GM12874 (cell line): ENCODE measurements at regions not wholly inside any gene's neighbourhood (a gene's known extent, or its start where the extent isn't known, plus 50 kb on each side); places are given as distances from the start of the nearest gene placed in this dataset.

Experiments
- TF ChIP-seq, protein P1 (sequence below): IDR thresholded peaks from 2 replicates; pipeline ENCODE4 v1.5.1; 2011; ENCODE audit warnings: low read depth, mild to moderate bottlenecking, control low read depth, low read length, moderate library complexity; ENCODE audit not compliant: insufficient read depth

DNA sequence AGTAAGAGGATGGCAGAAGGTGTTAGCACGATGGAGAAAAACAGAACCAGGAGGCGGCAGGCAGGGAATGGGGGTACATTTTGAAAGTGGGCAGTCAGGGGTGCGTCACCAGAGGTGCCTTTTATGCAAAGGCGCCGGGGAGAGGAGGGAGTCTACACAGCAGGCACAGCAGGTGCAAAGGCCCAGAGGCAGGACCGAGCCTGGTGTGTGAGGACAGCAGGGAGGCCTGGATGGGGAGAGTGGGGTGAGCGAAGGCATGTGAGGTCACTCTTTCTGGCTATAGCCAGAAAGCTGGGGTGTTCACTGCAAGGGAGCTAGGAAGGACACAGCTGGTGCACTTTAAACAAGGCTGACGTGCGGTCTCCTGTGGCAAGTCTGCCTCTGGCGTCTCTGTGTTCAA is 65.0 kb downstream of the NCOR2 start:
- TF ChIP-seq, protein P1, sequence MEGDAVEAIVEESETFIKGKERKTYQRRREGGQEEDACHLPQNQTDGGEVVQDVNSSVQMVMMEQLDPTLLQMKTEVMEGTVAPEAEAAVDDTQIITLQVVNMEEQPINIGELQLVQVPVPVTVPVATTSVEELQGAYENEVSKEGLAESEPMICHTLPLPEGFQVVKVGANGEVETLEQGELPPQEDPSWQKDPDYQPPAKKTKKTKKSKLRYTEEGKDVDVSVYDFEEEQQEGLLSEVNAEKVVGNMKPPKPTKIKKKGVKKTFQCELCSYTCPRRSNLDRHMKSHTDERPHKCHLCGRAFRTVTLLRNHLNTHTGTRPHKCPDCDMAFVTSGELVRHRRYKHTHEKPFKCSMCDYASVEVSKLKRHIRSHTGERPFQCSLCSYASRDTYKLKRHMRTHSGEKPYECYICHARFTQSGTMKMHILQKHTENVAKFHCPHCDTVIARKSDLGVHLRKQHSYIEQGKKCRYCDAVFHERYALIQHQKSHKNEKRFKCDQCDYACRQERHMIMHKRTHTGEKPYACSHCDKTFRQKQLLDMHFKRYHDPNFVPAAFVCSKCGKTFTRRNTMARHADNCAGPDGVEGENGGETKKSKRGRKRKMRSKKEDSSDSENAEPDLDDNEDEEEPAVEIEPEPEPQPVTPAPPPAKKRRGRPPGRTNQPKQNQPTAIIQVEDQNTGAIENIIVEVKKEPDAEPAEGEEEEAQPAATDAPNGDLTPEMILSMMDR = no peak

DNA sequence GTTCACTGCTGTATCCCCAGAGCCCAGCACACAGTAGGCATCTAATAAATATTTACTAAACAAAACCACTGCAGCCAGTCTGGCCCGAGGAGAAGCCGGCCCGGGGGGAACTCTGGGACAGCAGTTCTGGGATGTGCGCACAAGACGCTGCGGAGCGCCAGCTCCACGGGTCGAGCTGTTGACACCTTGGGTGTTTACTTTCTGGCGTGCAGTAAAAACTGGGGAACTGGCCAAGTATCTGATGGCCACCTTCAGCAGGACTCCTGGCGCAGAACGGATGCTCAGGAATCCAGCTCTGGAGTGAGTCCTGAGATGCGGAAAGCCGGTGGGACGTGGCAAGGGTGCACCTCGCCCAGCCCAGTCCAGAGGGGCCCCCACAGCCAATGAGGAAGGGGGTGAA is 65.6 kb downstream of the NCOR2 start:
- TF ChIP-seq, protein P1 = no peak

DNA sequence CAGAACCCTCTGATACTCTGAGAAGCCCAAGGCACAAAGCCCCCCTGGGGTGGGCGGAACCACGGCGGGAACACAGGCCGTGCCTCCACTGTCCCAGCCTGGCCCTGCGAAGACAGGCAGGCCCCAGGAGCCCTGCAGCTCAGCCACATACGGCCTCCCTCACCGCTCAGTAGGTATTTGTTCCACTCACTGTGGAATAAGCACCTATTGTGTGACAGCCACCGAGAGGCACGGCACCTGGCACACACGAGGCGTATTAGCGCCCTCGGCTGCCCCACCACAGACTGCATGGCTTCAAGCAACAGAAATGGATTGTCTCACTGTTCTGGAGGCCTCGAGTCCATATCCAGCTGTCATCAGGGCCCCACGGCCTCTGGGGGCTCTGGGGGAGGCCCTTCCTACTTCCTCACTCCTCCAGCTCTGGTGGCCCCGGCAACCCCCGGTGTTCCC is 66.3 kb downstream of the NCOR2 start:
- TF ChIP-seq, protein P1 = no peak

DNA sequence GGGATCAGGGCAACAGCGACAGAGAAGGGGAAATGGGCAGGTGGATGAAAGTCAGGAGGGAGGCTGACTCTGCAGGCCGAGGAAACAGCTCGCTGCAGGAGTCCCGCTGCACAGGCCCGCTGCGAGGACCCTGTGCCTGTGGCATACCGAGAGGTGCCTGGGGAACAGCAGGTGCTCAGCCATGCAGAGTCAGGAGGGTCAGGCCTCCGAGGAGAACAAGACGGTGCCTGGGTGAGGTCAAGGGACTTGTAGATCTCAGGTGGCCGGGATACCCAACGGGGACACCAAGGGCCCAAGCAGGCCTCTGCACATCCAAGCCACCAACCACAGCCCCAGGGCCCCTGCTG is 67.5 kb downstream of the NCOR2 start:
- TF ChIP-seq, protein P1 = no peak

DNA sequence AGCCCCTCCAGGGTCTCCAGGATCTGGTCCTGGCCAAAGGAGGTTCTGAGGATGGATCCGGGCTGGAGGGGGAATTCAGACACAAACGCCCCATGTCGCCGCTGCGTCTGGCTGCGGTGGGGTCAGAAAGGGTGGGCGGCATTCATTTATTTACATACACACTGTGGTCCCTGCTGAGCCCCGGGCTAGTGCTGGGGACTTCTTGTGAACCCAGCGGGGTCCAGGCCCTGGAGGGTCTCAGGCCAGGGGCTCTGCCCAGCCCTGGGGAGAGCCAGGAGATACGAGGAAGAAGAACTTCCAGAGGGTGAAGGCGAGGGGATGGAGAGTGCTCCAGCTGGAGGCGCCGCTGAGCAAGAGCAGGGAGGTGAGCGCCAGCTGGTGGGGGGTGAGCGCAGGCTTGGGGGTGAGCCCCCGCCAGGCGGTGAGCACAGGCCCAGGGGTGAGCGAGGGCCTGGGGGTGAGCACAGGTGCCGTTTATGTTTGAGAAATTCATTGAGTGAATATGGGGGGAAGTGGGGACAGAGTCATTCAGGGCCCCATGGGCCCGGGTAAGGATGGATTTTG is 68.1 kb downstream of the NCOR2 start:
- TF ChIP-seq, protein P1 = no peak

DNA sequence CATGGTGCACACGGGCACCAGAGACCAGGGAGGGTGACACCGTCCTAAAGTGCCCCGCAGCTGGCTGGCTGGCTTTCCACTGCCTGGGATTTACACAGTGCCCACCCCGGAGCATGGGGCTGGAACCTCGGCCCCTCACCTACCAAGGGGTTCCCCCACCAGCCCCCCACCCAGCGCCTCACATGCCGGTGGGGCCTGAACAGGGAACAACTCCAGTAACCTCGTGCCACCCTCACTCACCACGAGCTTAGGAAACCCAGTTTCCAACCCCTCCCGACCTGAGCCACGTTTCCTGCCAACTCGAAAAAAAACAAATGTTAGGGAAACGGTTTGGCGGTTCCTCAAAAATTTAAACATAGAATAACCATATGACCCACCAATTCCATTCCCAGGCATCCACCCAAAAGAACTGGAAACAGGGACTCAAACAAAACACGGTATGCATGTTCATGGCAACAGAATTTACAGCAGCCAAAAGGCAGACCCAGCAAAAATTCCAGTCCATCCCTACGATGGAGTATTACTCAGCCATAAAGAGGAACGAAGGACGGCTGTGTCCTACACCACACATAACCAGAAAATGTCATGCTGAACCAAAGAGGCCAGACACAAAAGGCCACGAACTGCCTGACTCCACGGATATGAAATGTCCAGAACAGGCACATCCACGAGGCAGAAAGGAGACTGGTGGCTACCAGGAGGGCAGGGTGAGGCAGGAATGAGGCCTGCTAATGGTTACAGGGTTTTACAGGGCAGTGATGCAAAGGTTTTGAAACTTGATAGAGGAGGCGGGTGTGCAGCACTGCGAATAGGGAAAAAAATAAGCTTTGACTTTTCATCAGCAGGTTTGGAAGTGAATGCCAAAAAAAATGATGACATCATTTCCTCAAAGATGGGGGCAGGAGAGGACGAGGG is 68.9 kb downstream of the NCOR2 start:
- TF ChIP-seq, protein P1 = no peak

DNA sequence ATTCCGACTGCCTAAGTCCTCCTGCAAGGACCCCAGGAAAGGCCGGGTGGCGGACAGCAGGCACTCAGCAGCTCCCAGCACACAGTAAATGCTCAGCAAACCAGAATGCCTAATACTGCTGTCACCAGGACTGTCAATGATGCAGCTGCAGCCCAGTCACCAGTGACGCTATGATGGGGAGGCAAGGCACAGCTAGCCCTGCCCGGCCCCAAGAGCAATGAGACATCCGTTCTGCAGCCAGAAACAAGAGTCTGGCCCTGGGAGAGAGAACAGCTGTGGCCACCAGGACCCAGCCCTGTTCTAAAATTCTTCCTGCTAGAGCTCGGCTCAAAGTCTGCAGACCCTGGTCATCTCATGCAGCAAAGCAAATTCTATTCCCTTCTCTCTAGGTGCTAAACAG is 69.8 kb downstream of the NCOR2 start:
- TF ChIP-seq, protein P1 = no peak
